Activated T-helper 17 cell treated with anti-CD3 and anti-CD28 coated beads, Interleukin-2, amount 50 U/mL, for 72 hours (primary cell): ENCODE measurements at regions not wholly inside any gene's neighbourhood (a gene's known extent, or its start where the extent isn't known, plus 50 kb on each side); places are given as distances from the start of the nearest gene placed in this dataset.
"Not testable (repeated sequence)": the region's sequence is repeated elsewhere in the genome, so short reads cannot be mapped to it uniquely, and the experiment has no call there.

Source experiments
- ATAC-seq: fragments of 150-1000 bp; cut with Tn5 transposase; replicated peaks from 2 replicates; pipeline ENCODE4 v1.10.0; 2021; ENCODE audit warnings: mild to moderate bottlenecking, moderate library complexity
- H3K27ac Mint-ChIP-seq: one replicate; pipeline ENCODE4 v1.8.0; 2022; ENCODE audit warnings: mixed read lengths
- H3K27me3 Mint-ChIP-seq: one replicate; pipeline ENCODE4 v1.8.0; 2022; ENCODE audit warnings: mixed read lengths
- H3K36me3 Mint-ChIP-seq: one replicate; pipeline ENCODE4 v1.8.0; 2022; ENCODE audit warnings: low read depth, mild to moderate bottlenecking, mixed read lengths
- H3K4me1 Mint-ChIP-seq: one replicate; pipeline ENCODE4 v1.8.0; 2022; ENCODE audit warnings: mixed read lengths
- H3K4me3 Mint-ChIP-seq: one replicate; pipeline ENCODE4 v1.8.0; 2022; ENCODE audit warnings: mild to moderate bottlenecking, mixed read lengths
- H3K9me3 Mint-ChIP-seq: one replicate; pipeline ENCODE4 v1.8.0; 2022; ENCODE audit warnings: mixed read lengths

- peaks cover 4% of the 10 kb centered on the region for H3K4me1 Mint-ChIP-seq
- no peak overlapping the region for H3K27ac Mint-ChIP-seq
- no peaks in the 10 kb centered on the region for H3K27me3 Mint-ChIP-seq
- no peaks in the 10 kb centered on the region for H3K36me3 Mint-ChIP-seq
- H3K9me3 Mint-ChIP-seq = no peaks in the 10 kb centered on the region
- H3K4me3 Mint-ChIP-seq = no peak overlapping the region
- ATAC-seq = no peak
Observed at GRCh38 chr6:20341096-20341495, 60.6 kb upstream of the E2F3 start.

GRCh38 chr6:20341564-20341963 lies 60.1 kb upstream of the E2F3 start:
- no peak for ATAC-seq
- H3K9me3 Mint-ChIP-seq = no peaks in the 10 kb centered on the region
- H3K4me1 Mint-ChIP-seq = no peaks in the 10 kb centered on the region
- no peak overlapping the region for H3K4me3 Mint-ChIP-seq
- H3K36me3 Mint-ChIP-seq = no peaks in the 10 kb centered on the region
- no peaks in the 10 kb centered on the region for H3K27me3 Mint-ChIP-seq
- H3K27ac Mint-ChIP-seq = no peak overlapping the region

- not testable (repeated sequence) for H3K36me3 Mint-ChIP-seq, H3K4me3 Mint-ChIP-seq, ATAC-seq, H3K27ac Mint-ChIP-seq, H3K9me3 Mint-ChIP-seq, H3K27me3 Mint-ChIP-seq, H3K4me1 Mint-ChIP-seq
Observed at GRCh38 chr6:20346948-20347347, 54.7 kb upstream of the E2F3 start.

GRCh38 chr6:20348041-20348440 lies 53.6 kb upstream of the E2F3 start:
- no peak overlapping the region for H3K27ac Mint-ChIP-seq
- H3K4me1 Mint-ChIP-seq = no peaks in the 10 kb centered on the region
- ATAC-seq = no peak
- H3K36me3 Mint-ChIP-seq = no peaks in the 10 kb centered on the region
- H3K27me3 Mint-ChIP-seq = no peaks in the 10 kb centered on the region
- no peaks in the 10 kb centered on the region for H3K9me3 Mint-ChIP-seq
- no peak overlapping the region for H3K4me3 Mint-ChIP-seq

- no peaks in the 10 kb centered on the region for H3K36me3 Mint-ChIP-seq
- no peak for ATAC-seq
- H3K27ac Mint-ChIP-seq = no peak overlapping the region
- no peaks in the 10 kb centered on the region for H3K4me1 Mint-ChIP-seq
- no peak overlapping the region for H3K4me3 Mint-ChIP-seq
- H3K9me3 Mint-ChIP-seq = no peaks in the 10 kb centered on the region
- no peaks in the 10 kb centered on the region for H3K27me3 Mint-ChIP-seq
Observed at GRCh38 chr6:20349225-20349624, 52.5 kb upstream of the E2F3 start.

- no peak for ATAC-seq
Observed at GRCh38 chr6:20350215-20350614, 51.5 kb upstream of the E2F3 start.

GRCh38 chr6:20351534-20351933 lies 50.1 kb upstream of the E2F3 start:
- no peaks in the 10 kb centered on the region for H3K27me3 Mint-ChIP-seq
- H3K4me1 Mint-ChIP-seq = no peaks in the 10 kb centered on the region
- H3K9me3 Mint-ChIP-seq = no peaks in the 10 kb centered on the region
- H3K36me3 Mint-ChIP-seq = no peaks in the 10 kb centered on the region
- H3K4me3 Mint-ChIP-seq = no peak overlapping the region
- no peak overlapping the region for H3K27ac Mint-ChIP-seq
- ATAC-seq = no peak

More at GRCh38 chr6:20350215-20350614, 51.5 kb upstream of the E2F3 start:
- Mint-ChIP-seq H3K9me3 (no peaks in the 10 kb centered on the region), H3K27ac (no peak overlapping the region), H3K27me3 (no peaks in the 10 kb centered on the region), H3K36me3 (no peaks in the 10 kb centered on the region), H3K4me1 (no peaks in the 10 kb centered on the region), H3K4me3 (no peak overlapping the region)
